ENCODE measurements at regions not wholly inside any gene's neighbourhood (a gene's known extent, or its start where the extent isn't known, plus 50 kb on each side); places are given as distances from the start of the nearest gene placed in this dataset.

- intact Hi-C loops (cut with DNase I, micrococcal nuclease) = no loop called here
- ATAC-seq = no peak
- DNase-seq = no peak
- H3K4me1 ChIP-seq (ENCODE audit: low read depth) = no peaks in the 10 kb centered on the region
- no peak overlapping the region for H3K4me3 ChIP-seq
- TF ChIP-seq, protein P1, sequence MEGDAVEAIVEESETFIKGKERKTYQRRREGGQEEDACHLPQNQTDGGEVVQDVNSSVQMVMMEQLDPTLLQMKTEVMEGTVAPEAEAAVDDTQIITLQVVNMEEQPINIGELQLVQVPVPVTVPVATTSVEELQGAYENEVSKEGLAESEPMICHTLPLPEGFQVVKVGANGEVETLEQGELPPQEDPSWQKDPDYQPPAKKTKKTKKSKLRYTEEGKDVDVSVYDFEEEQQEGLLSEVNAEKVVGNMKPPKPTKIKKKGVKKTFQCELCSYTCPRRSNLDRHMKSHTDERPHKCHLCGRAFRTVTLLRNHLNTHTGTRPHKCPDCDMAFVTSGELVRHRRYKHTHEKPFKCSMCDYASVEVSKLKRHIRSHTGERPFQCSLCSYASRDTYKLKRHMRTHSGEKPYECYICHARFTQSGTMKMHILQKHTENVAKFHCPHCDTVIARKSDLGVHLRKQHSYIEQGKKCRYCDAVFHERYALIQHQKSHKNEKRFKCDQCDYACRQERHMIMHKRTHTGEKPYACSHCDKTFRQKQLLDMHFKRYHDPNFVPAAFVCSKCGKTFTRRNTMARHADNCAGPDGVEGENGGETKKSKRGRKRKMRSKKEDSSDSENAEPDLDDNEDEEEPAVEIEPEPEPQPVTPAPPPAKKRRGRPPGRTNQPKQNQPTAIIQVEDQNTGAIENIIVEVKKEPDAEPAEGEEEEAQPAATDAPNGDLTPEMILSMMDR (IDR thresholded peaks at IDR 0.05) = no peak
- H3K36me3 ChIP-seq (ENCODE audit: low read depth) = no peaks in the 10 kb centered on the region
- peaks cover 4% of the 10 kb centered on the region for H3K9me3 ChIP-seq
These were observed 660.6 kb downstream of the RNF144A start for GRCh38 chr2:7577769-7578168.

DNA sequence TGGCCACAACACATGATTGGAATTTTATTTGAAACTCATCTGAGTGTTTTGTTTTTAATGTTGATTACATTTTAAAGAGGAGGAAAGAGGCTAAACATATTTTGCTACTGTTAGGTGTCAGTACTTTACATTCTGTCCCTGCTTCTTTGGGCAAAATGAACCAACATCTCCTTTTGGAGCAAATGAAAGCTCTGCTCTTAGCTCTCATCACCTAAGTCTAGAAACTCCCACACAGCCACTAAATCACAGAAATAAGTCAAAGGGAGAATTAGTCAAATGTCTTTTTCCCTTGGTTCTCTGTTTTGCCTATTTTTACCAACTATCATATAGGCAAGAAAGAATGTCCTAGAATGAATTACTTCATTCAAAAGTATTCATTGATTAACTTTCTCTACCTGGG lies 666.8 kb downstream of the RNF144A start:
- ATAC-seq (no peak), DNase-seq (no peak)
- Histone ChIP-seq H3K4me1 (ENCODE audit: low read depth) (no peaks in the 10 kb centered on the region), H3K4me3 (no peak overlapping the region), H3K9me3 (no peaks in the 10 kb centered on the region), H3K36me3 (ENCODE audit: low read depth) (no peaks in the 10 kb centered on the region)
- TF ChIP-seq, protein P1 (IDR thresholded peaks at IDR 0.05) = no peak
- intact Hi-C loops (cut with DNase I, micrococcal nuclease) = no loop called here

- no peak overlapping the region for H3K4me3 ChIP-seq
- intact Hi-C loops (cut with DNase I, micrococcal nuclease) = no loop called here
- no peaks in the 10 kb centered on the region for H3K4me1 ChIP-seq (ENCODE audit: low read depth)
- H3K9me3 ChIP-seq = no peaks in the 10 kb centered on the region
- TF ChIP-seq, protein P1 (IDR thresholded peaks at IDR 0.05) = no peak
- no peaks in the 10 kb centered on the region for H3K36me3 ChIP-seq (ENCODE audit: low read depth)
- no peak for ATAC-seq
- no peak for DNase-seq
These were observed 669.7 kb downstream of the RNF144A start for GRCh38 chr2:7586898-7587297.

GRCh38 chr2:7588295-7588694 lies 671.1 kb downstream of the RNF144A start:
- H3K4me1 ChIP-seq (ENCODE audit: low read depth) = no peaks in the 10 kb centered on the region
- intact Hi-C loops (cut with DNase I, micrococcal nuclease) = no loop called here
- TF ChIP-seq, protein P1 (IDR thresholded peaks at IDR 0.05) = no peak
- no peaks in the 10 kb centered on the region for H3K9me3 ChIP-seq
- H3K4me3 ChIP-seq = no peak overlapping the region
- DNase-seq (no peak), ATAC-seq (no peak)
- no peaks in the 10 kb centered on the region for H3K36me3 ChIP-seq (ENCODE audit: low read depth)

DNA sequence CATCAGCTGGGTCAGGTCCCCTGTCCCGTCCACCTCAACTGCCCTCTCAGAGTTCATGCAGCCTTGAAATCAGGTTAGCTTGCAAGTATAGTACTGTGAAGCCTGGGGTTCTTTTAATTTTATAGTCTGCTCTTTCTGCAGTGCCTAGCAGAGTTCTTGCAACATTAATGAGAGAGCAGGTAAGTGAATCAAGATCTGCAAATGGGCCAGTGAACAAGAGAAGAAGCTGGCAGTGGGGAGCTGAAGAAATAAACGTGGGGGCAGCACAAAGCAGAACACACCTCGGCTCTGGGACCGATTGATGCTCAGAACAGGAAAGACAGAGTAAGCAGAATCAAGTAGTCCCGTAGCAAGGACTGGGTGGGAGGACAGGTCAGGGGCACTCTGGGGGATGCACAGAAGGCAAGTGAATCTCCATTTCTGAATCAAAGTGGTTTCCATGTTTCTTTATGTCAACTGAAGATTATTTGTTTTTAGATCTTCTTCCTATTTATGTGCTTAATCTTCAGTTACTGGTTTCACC lies 675.5 kb downstream of the RNF144A start:
- TF ChIP-seq, protein P1 (IDR thresholded peaks at IDR 0.05) = no peak
- DNase-seq (no peak), ATAC-seq (no peak)
- H3K9me3 ChIP-seq = no peaks in the 10 kb centered on the region
- H3K36me3 ChIP-seq (ENCODE audit: low read depth) = no peaks in the 10 kb centered on the region
- intact Hi-C loops (cut with DNase I, micrococcal nuclease) = no loop called here
- no peak overlapping the region for H3K4me3 ChIP-seq
- H3K4me1 ChIP-seq (ENCODE audit: low read depth) = no peaks in the 10 kb centered on the region

GRCh38 chr2:7593360-7593759 lies 676.1 kb downstream of the RNF144A start:
- no peaks in the 10 kb centered on the region for H3K9me3 ChIP-seq
- TF ChIP-seq, protein P1 (IDR thresholded peaks at IDR 0.05) = no peak
- no peak for DNase-seq
- no peak overlapping the region for H3K4me3 ChIP-seq
- intact Hi-C loops (cut with DNase I, micrococcal nuclease) = no loop called here
- no peak for ATAC-seq
- H3K36me3 ChIP-seq (ENCODE audit: low read depth) = no peaks in the 10 kb centered on the region
- H3K4me1 ChIP-seq (ENCODE audit: low read depth) = no peaks in the 10 kb centered on the region

Data from mucosa of descending colon (tissue), 3 donors.